HG02870 (cell line): ENCODE measurements at regions not wholly inside any gene's neighbourhood (a gene's known extent, or its start where the extent isn't known, plus 50 kb on each side); places are given as distances from the start of the nearest gene placed in this dataset.
A peak's percentile ranks its signal among the peaks of the same experiment; 100 is the strongest.

Source experiments
- ATAC-seq: cut with Tn5 transposase; IDR thresholded peaks from one replicate; pipeline ENCODE4 v1.9.1; 2021; ENCODE audit warnings: mild to moderate bottlenecking, moderate library complexity; ENCODE audit not compliant: unreplicated experiment

DNA sequence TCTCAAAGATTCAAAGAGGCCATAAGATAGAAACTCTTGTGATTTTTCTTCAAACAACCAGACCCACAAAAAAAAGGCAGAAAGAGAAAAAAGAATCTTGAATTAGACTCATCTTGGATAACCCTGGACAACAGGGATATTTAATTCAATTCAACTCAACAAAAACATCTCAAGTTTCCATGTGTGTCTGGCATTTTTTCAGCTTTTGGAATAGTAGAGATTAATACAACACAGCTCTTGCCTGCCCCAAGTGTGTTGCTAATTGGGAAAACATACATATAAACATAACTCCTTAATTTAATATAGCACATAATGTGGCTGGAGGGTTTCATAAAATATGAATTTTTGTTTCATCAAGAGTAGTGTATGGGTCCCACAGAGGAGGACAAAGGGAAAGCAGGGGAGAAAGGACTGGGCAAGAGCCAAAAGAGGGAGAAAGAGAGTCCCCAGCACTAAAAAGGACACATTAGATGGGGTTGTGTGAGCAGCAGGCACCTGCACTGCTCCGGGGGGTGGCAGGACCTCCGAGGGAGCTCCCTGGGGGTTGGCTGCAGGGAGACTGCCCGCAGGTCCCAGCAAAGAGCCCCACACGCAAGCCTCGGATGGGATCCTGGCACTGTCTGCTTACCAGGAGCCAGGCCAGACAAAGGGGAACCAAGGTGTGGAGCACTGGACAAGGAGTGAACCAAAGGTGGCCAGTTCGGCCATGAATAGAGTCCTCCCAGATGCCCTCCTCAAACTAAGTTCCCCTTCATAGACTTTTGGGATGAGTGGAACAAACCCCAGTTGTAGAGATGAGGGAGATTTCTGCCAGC lies 65.6 kb upstream of the TMEM72 start:
- no peak for ATAC-seq

DNA sequence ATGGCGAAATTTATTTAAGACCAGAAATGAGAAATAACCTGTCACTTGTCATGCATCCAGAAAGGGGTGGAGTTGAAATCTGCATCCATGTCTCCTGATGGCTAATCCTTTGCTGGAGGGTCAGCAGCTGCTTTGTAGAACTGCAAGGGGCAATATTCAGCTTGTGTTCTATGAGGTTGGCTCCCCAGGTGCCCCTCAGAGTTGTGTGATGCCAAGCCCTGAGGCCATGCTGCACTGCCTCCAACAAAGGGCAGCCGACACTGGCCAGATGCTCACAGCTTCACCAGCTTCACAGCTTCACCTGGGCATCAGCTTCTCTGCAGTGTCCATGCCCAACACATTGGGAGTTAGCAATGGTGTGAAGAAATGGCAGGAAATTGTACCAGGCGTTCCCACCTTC lies 64.0 kb upstream of the TMEM72 start:
- no peak for ATAC-seq

DNA sequence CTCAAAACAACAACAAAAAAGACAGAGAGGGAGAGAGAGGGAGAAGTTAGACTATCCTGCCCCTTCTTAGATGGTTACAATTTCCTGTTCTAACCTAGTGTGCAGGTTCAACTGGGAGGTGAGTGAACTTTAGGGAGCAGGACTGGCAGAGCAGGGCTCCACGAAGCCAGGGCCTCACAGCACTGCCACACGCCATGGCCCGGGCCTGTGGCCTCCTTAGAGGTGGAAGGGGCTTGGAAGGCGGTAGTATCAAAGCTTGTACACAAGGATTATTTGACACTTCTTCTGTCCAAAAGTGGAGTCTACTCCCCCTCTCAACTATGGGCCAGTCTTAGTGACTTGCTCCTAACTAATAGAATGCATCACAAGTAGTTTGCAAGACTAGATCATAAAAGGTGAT lies 62.9 kb upstream of the TMEM72 start:
- ATAC-seq: no peak

DNA sequence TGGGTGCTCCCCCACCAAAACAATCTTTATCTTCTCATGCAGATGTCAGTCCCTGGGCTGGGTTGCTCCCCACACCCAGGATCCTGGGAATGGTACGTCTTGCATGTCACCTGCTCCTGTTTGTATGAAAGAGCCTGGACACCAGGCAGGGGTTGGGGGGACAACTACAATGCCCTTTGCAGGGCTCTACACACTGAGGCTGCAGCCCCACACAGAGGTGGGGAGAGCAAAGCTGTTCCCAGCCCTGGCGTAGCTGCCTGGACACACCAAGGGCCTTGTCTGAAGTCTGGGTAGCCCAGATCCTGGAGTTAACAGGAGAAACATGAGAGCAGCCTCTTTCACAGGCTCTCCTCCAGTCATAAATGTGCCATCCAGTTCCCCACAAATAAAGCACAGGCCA lies 61.2 kb upstream of the TMEM72 start:
- ATAC-seq: no peak

DNA sequence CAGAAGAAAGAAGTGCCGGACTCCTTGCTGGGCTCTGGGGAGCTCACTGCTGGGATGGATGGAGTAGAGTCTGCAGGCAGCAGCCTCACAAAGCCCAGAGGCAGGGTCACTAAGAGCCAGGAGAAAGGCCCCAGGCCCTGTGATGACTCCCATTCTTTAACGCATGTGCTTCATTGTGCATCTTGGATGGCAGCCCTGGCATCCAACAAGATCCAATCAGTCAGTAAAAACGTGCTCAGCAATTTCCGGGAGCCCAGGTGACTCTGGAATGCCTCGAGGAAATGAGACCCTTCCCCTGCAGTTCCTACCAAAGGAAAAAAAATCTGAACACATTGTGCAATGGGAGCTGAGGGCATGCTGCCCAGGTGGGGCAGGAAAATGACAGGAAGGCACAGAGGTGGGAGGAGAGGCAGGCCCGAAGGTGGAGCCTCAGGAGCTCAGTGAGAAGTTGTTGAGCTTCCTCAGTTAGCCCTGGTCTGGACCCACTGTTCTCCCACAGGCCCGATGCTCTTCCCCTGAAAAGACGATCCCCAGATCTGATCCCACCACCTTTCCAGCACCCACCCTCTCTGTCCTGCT lies 60.7 kb upstream of the TMEM72 start:
- no peak for ATAC-seq

DNA sequence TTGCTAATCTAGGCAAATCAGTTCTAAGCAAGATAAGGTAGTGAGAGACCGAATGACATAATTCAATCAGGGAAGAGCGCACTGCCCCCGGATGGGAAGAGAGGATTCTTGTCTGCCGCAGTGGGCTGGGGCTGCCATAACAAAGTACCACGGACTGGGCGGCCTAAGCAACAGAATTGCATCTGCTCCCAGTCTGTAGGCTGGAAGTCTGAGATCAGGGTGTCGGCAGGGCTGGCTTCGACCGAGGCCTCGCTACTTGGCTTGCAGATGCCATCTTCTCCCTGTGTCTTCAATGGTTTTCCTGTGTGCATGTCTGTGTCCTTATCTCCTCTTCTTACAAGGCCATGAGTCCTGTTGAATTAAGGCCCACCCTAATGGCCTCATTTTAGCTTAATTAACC lies 59.7 kb upstream of the TMEM72 start:
- ATAC-seq: no peak

DNA sequence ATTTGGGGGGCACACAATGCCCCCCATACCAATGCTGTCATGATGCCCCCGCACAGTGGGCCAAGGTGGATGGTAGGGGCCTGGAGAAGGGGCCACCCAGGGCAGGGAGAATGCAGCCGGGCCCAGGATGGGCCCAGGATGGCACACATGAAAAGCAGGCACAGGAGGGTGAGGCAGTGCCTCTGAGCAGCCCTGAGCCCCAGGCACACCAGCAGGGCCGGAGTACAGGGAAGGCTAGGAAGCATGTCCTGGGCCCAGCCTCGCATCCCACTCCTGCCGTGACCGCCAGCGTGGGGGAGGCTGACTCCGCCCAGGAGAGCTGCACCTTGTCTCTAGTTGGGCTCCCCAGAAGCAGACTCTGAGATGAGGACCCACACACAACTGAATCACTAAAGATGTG lies 59.3 kb upstream of the TMEM72 start:
- ATAC-seq: no peak

DNA sequence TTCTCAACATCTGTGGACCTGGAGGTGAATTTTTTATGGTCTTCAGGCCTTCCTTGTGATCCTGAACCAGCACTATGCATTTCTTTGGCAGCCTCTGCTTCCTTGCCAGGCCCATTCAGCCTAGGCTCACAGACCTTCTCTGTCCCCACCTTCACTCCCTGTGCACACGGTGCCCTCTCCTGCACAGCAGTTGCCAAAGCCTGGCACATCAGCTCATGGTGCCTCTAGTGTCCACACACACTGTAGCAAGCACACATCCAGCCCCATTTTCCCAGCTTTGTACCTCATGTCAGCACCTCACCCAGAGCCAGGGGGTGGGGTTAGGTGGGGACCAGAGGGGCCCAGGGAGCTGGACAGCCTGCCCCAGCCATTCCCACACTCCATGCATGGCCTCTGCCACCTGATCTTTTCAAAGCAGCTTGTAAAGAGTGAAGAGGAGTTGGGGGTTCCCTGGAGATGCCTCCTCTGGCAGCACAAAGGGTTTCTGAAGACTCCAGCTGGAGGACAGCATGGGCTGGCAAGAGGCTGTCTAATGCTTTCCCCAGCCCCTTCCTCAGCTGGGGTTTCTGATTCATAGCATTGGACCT lies 57.9 kb upstream of the TMEM72 start:
- no peak for ATAC-seq

DNA sequence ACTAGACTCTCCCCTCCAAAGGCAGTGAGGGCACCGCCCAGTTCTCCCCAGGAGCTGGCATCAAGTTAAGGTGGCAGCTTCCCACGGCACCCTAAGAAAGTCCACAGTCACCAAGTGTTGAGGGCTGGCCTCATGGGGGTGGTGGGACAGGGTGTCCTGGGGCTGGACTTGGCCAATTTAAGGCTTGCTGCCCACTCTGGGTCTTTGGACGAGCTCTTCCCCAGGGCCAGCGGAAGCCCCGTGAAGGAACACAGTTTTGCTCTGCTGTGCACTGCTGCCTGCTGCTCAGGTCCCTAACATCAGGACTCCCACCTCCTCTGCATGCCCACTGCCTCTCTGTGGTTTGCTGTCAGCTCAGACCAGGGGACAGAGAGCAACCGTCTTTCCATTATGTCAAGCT lies 57.3 kb upstream of the TMEM72 start:
- no peak for ATAC-seq

DNA sequence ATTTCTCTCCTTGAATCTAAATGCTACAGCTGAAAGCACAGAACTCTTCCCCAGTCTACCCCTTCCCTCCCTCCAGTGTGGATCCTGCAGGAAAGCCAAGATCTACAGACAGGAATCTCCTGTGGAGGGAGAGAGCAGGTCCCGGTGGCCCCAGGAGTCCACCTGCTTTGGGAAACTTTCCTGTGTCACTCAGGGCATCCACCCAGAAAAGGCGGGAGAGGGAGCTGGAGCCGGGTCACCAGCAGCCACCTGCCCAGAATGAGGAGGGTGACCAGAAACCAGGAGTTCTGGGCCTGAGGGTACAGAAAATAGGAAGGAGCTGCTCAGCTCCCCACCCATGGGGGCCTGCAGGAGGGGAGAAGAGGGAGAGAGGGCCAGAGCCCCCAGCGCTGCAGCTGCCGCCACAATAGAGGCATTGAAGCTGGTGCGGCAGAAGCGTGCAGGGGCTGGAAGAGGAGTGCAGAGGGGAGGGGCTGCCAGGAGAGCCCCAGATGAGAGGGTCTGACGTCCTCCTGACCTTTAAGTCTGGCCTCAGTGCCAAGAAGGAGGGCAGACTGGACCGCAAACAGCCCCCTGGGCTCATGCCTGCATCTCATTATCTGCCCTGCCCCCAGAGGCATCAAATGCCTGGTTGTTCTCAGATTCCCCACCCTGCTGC lies 56.3 kb upstream of the TMEM72 start:
- ATAC-seq: no peak

DNA sequence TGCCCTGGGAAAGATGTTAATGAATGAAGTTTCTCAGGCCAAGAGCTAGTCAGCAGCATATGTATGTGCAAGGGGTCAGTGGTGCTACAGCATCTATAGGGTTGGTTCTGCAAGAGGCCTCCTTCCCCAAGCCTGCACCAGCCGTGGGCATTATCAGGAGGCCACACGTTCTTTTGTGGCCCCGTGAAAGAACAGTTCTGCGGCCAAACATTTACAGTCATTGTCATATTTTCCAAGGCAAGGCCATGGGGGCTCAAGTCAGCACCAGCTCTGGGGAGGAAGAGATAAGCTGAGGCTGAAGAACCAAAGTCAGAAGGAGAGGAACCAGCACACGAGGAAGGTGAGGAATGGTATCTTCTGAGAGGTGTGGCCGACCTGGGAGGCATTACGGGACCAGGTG lies 54.4 kb upstream of the TMEM72 start:
- no peak for ATAC-seq

DNA sequence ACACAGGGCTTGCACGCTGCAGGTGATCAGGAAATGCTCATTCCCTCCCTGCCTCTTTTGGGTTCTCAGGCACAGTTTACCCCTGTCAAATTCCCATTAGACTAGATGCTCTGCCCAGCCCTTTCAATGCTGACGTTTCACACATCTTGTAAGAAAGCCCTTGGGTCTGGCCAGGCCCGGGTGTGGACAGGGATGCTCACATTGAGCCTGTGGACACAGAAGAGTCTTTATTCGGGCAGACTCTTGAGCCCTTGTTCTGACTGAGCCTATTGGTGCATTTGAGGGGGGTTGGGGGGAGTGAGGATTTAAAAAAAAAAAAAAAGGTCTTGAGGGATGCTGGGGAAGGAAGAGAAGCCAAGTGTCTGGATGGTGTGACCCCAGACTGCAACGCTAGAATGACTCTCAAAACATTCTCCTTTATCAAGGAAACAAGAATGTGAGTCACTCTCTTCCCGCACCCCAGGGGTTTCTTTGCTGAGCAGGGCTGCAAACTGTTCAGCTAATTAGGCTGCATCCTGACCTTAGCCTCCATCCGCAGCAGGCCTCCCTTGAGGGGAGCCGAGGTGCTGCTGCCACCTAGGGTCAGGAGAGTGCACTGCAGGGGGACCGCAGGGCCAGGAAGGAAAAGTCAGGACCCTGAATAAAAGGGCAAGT lies 53.6 kb upstream of the TMEM72 start:
- ATAC-seq: peak; percentile 79

DNA sequence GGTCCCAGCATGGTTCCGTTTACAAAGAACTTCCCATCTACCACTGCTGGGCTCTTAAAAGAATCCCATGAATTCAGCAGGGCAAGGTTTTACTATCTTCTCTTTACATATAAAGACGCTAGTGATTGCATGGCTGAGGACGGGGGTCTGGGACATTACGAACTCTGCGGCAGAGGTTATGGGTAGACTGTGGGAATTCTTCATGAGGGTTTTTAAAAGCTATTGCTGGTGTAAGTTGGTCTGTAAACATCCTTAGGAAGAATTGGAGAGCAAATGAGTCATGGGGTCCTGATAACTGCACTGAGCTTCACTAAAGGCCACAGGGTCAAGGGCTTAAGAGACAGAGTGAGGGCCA lies 53.1 kb upstream of the TMEM72 start:
- no peak for ATAC-seq

DNA sequence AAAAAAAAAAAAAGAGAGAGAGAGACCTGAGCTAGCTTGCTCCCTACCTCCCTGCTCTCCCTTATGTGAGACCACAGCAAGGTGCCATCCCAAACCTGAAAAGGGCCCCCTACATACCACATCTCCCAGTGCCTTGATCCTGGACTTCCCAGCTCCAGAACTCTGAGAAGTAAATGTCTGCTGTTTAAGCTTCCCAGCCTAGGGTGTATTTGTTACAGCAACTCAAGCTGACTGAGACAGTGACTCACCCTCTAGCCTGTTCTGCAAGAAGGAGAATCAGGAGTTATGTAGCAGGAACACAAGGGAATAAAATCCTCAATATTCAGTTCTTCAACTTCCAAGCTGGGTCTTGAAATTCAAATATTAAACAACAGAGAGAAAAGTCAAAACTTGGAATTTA lies 52.1 kb upstream of the TMEM72 start:
- ATAC-seq: no peak

DNA sequence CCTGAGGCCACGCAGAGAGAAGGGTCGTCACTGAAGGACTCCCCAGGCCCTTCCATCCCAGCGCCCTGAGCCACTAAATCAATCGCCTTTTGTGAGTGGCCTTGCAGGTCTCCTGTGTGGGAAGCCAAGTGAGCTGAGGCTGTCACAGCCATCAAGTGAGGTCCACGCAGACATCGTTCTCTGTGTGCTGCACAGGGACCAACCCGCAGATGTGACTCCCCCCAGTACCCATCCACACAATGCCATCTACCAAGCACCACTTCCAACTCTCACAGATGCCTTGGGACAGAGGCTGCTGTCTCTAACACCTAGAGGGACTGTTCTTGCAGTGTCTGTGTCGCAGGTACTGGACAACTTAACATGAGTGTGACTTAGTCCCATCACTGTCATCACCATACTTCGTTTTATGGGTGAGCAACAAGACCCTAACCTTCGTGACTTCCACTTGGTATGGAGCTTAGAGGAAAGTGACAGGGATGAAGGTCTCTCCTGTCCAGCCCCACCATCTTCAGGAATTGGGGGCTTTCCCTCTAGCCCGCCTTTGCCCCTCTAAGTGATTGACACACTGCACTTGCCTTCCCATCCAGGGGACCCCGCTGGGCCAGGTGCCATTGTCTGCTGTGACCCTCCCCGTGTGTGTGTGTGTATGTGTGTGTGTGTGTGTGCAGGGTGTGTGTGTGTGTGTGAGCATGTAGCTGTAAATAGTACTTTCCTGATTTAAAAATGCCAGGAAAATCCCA lies 51.4 kb upstream of the TMEM72 start:
- ATAC-seq: no peak

DNA sequence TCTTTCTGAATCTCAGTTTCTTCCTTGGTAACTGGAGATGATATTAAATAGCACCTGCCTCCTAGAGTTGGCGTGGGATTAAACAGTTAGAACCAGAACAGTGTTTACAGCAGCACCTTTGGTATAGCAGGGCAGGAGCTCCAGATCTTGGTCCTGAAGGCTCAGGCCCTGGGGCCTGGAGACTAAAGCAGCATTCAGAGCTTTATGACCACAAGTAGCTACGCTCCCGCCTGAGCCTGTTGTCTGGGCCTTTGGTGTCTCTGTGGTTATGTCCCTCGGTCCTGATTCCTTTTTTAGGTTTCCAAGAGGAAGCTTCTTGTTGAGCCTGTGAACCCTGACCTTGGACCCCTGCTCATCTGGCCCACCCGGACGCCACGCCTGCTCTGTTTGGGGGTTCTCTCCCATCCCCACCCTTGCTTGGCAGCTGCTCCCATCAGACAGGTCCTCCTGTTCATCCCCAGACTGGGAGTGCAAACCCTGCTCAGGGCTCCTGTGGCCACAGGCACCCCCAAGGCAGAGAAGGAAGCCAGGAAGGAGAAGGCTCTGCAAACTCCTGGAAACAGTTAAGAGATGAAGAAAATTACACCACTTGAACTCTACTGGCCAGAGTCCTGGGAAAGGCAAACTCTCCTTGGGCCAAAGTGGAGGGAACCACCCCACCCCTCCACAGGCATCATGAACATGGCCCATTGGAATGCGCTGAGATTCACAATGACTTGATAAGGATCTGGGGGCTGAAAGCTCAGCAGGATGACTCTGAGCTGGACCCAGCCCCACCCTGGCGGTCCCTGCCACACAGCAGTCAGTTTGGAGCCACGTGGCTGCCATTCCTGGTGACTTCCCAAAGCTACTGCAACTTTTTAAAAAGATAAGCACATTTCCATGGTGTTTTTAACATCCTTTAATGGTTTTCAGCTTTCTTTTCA lies 50.1 kb upstream of the TMEM72 start:
- no peak for ATAC-seq
